ENCODE measurements at regions not wholly inside any gene's neighbourhood (a gene's known extent, or its start where the extent isn't known, plus 50 kb on each side); places are given as distances from the start of the nearest gene placed in this dataset.

GRCh38 chr17:71338396-71338795 is 782.4 kb upstream of the SOX9 start:
- no peak overlapping the region for H3K4me3 ChIP-seq
- no peak overlapping the region for H3K27ac ChIP-seq
- DNase-seq (no peak), ATAC-seq (no peak)
- H3K36me3 ChIP-seq = no peaks in the 10 kb centered on the region
- no peak for TF ChIP-seq CTCF (IDR thresholded peaks at IDR 0.05)
- peaks cover 0 to 5% (median 0%) of the 10 kb centered on the region in 7 donors for H3K27me3 ChIP-seq
- intact Hi-C loops (cut with DNase I) = no loop called here
- WGBS, 2 donors = 46 to 58% methylated on average over 5 of the region's 5 CpGs
- no peaks in the 10 kb centered on the region for H3K4me1 ChIP-seq
- H3K9me3 ChIP-seq = peaks cover 0 to 7% (median 0%) of the 10 kb centered on the region in 11 donors

GRCh38 chr17:71339206-71339605 is 781.6 kb upstream of the SOX9 start:
- ATAC-seq = no peak
- H3K4me3 ChIP-seq = no peak overlapping the region
- WGBS, 2 donors = 12 to 16% methylated on average over 1 of the region's 1 CpG
- peaks cover 0 to 5% (median 0%) of the 10 kb centered on the region in 7 donors for H3K27me3 ChIP-seq
- intact Hi-C loops (cut with DNase I) = no loop called here
- no peak for DNase-seq
- no peaks in the 10 kb centered on the region for H3K36me3 ChIP-seq
- H3K27ac ChIP-seq = no peak overlapping the region
- TF ChIP-seq CTCF (IDR thresholded peaks at IDR 0.05) = no peak
- peaks cover 0 to 7% (median 0%) of the 10 kb centered on the region in 11 donors for H3K9me3 ChIP-seq
- H3K4me1 ChIP-seq = no peaks in the 10 kb centered on the region

GRCh38 chr17:71342737-71343136 is 778.1 kb upstream of the SOX9 start:
- no peak for DNase-seq
- intact Hi-C loops (cut with DNase I) = no loop called here
- 79 to 81% methylated on average over 1 of the region's 1 CpG for WGBS, 2 donors
- peaks cover 0 to 5% (median 0%) of the 10 kb centered on the region in 7 donors for H3K27me3 ChIP-seq
- no peak for TF ChIP-seq CTCF (IDR thresholded peaks at IDR 0.05)
- H3K36me3 ChIP-seq = no peaks in the 10 kb centered on the region
- ATAC-seq = no peak
- H3K4me3 ChIP-seq = no peak overlapping the region
- H3K27ac ChIP-seq = no peak overlapping the region
- H3K9me3 ChIP-seq = peaks cover 0 to 9% (median 0%) of the 10 kb centered on the region in 11 donors
- H3K4me1 ChIP-seq = no peaks in the 10 kb centered on the region

GRCh38 chr17:71349908-71350600 is 770.8 kb upstream of the SOX9 start:
- Histone ChIP-seq H3K36me3 (no peaks in the 10 kb centered on the region), H3K4me3 (no peak overlapping the region), H3K4me1 (no peaks in the 10 kb centered on the region), H3K27ac (no peak overlapping the region), H3K27me3 (no peaks in the 10 kb centered on the region), H3K9me3 (peaks cover 0 to 7% (median 0%) of the 10 kb centered on the region in 11 donors)
- no peak for DNase-seq
- intact Hi-C loops (cut with DNase I) = no loop called here
- TF ChIP-seq CTCF (IDR thresholded peaks at IDR 0.05) = no peak
- WGBS, 2 donors = 67 to 77% methylated on average over 6 of the region's 6 CpGs
- ATAC-seq = no peak
